Left ventricle myocardium inferior (tissue), 1 donor: ENCODE measurements at regions not wholly inside any gene's neighbourhood (a gene's known extent, or its start where the extent isn't known, plus 50 kb on each side); places are given as distances from the start of the nearest gene placed in this dataset.

ENCODE experiments used
- DNase-seq: peaks from one replicate; pipeline ENCODE4 v3.0.0-alpha.2; 2020
- H3K27ac ChIP-seq: fragments of 200-600 bp; replicated peaks from 2 replicates; pipeline ENCODE4 v1.8.0; 2021
- H3K27me3 ChIP-seq: fragments of 200-600 bp; 2 replicates; pipeline ENCODE4 v1.8.0; 2021; ENCODE audit warnings: low read depth
- H3K36me3 ChIP-seq: fragments of 200-600 bp; 2 replicates; pipeline ENCODE4 v1.8.0; 2021
- H3K4me1 ChIP-seq: fragments of 200-600 bp; 2 replicates; pipeline ENCODE4 v1.8.0; 2021
- H3K4me3 ChIP-seq: fragments of 200-600 bp; 2 replicates; pipeline ENCODE4 v1.8.0; 2021; ENCODE audit warnings: mild to moderate bottlenecking, moderate library complexity
- H3K9me3 ChIP-seq: fragments of 200-600 bp; replicated peaks from 2 replicates; pipeline ENCODE4 v1.8.0; 2021
- intact Hi-C: fragments of 100-400 bp; cut with micrococcal nuclease; formaldehyde crosslinking; loops from one replicate; pipeline ENCODE4 v1.11.0; 2022
- TF ChIP-seq, protein P1 (sequence below): fragments of 200-600 bp; IDR thresholded peaks from 2 replicates; pipeline ENCODE4 v1.8.0; 2021; ENCODE audit warnings: antibody characterized with exemption, mild to moderate bottlenecking, borderline replicate concordance
- donor health status: DM: no; HTN: yes; CAD: no; lungs with severe emphysema.

- Histone ChIP-seq H3K4me3 (no peak overlapping the region), H3K36me3 (no peaks in the 10 kb centered on the region), H3K27me3 (no peaks in the 10 kb centered on the region), H3K4me1 (no peaks in the 10 kb centered on the region), H3K9me3 (no peaks in the 10 kb centered on the region), H3K27ac (no peak overlapping the region)
- intact Hi-C loops: no loop called here
- DNase-seq: no peak
- TF ChIP-seq, protein P1, sequence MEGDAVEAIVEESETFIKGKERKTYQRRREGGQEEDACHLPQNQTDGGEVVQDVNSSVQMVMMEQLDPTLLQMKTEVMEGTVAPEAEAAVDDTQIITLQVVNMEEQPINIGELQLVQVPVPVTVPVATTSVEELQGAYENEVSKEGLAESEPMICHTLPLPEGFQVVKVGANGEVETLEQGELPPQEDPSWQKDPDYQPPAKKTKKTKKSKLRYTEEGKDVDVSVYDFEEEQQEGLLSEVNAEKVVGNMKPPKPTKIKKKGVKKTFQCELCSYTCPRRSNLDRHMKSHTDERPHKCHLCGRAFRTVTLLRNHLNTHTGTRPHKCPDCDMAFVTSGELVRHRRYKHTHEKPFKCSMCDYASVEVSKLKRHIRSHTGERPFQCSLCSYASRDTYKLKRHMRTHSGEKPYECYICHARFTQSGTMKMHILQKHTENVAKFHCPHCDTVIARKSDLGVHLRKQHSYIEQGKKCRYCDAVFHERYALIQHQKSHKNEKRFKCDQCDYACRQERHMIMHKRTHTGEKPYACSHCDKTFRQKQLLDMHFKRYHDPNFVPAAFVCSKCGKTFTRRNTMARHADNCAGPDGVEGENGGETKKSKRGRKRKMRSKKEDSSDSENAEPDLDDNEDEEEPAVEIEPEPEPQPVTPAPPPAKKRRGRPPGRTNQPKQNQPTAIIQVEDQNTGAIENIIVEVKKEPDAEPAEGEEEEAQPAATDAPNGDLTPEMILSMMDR: no peak
These were observed 365.7 kb downstream of the DEPDC1B start for GRCh38 chr5:60334281-60334713.

DNA sequence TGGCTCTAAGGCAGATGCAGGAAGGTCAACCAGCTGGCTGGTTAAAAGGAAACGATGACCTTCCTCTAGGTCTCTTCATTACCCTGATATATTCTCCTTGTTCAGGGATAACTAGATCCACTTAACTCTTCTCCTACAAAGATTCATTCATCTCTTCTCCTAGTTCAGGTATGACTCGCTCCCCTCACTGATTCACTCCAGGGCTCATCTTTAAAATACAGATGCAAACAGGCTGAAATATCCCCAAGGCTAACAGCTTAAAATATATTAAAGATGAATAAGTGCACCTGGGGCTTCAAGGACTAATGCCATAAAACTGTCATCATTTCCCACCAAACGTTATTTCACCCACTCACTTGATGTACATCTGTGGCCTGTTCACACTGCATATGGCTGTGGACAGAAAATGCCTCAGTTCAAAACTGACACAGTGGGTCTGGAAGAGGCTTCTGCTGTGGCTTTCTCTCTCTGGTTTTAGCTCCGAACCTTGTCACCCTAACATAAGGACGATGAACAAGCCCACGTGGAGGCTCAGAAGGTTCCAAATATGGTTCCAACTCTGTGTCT lies 366.9 kb downstream of the DEPDC1B start:
- TF ChIP-seq, protein P1: no peak
- Histone ChIP-seq H3K9me3 (peaks cover 5% of the 10 kb centered on the region), H3K36me3 (no peaks in the 10 kb centered on the region), H3K4me1 (no peaks in the 10 kb centered on the region), H3K27ac (no peak overlapping the region), H3K27me3 (no peaks in the 10 kb centered on the region), H3K4me3 (no peak overlapping the region)
- DNase-seq: no peak
- intact Hi-C loops: no loop called here

GRCh38 chr5:60332244-60333004 lies 367.5 kb downstream of the DEPDC1B start:
- no peaks in the 10 kb centered on the region for H3K4me1 ChIP-seq
- intact Hi-C loops: no loop called here
- H3K36me3 ChIP-seq: no peaks in the 10 kb centered on the region
- DNase-seq: no peak
- peaks cover 10% of the 10 kb centered on the region for H3K9me3 ChIP-seq
- TF ChIP-seq, protein P1: no peak
- no peak overlapping the region for H3K4me3 ChIP-seq
- no peaks in the 10 kb centered on the region for H3K27me3 ChIP-seq
- H3K27ac ChIP-seq: no peak overlapping the region

DNA sequence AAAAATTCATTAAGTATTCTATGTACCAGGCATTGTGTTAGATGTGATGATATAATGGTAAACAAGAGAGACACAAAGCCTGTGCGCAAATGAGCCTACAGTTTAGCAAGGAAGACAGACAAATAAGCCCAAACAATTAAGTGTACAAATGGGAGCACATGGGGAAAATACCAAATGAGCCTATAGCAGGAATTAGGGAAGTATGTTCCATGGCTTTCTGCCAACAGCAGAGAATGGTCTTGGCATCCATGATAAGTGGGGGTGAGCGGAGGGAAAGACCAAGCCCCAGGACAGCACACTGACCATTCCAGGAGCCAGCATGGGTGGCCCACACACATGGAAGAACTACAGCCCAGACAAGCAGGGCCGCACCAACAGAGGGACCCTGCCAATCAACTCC lies 369.7 kb downstream of the DEPDC1B start:
- Histone ChIP-seq H3K4me3 (no peak overlapping the region), H3K9me3 (peaks cover 11% of the 10 kb centered on the region), H3K36me3 (no peaks in the 10 kb centered on the region), H3K4me1 (no peaks in the 10 kb centered on the region), H3K27me3 (no peaks in the 10 kb centered on the region), H3K27ac (no peak overlapping the region)
- no peak for DNase-seq
- intact Hi-C loops: no loop called here
- TF ChIP-seq, protein P1: no peak

- DNase-seq: no peak
- no peaks in the 10 kb centered on the region for H3K27me3 ChIP-seq
- no peak overlapping the region for H3K27ac ChIP-seq
- intact Hi-C loops: no loop called here
- no peaks in the 10 kb centered on the region for H3K4me1 ChIP-seq
- peaks cover 23% of the 10 kb centered on the region for H3K9me3 ChIP-seq
- H3K36me3 ChIP-seq: no peaks in the 10 kb centered on the region
- TF ChIP-seq, protein P1: no peak
- H3K4me3 ChIP-seq: no peak overlapping the region
These were observed 374.1 kb downstream of the DEPDC1B start for GRCh38 chr5:60325870-60326269.
